SK-N-SH treated with all-trans-retinoic acid at 6 μM for 48 hours (cell line): ENCODE measurements at regions not wholly inside any gene's neighbourhood (a gene's known extent, or its start where the extent isn't known, plus 50 kb on each side); places are given as distances from the start of the nearest gene placed in this dataset.

Experiments used
- ARNTL ChIP-seq: fragments of 450-650 bp; formaldehyde crosslinking; IDR thresholded peaks from 2 replicates; pipeline ENCODE4 v1.5.0; 2020; ENCODE audit warnings: low read depth, mild to moderate bottlenecking, moderate library complexity, borderline replicate concordance
- CREB5 ChIP-seq: fragments of 250-450 bp; sonication (Bioruptor Pico); IDR thresholded peaks from 2 replicates; pipeline ENCODE4 v1.5.1; 2020; ENCODE audit warnings: low read depth, mild to moderate bottlenecking, moderate library complexity
- CSRNP3 ChIP-seq: fragments of 250-450 bp; sonication (Bioruptor Pico); IDR thresholded peaks from 2 replicates; pipeline ENCODE4 v1.5.1; 2021; ENCODE audit warnings: mild to moderate bottlenecking, moderate library complexity
- ESRRG ChIP-seq: fragments of 250-450 bp; sonication (Bioruptor Pico); IDR thresholded peaks from 2 replicates; pipeline ENCODE4 v1.6.1; 2021; ENCODE audit warnings: mild to moderate bottlenecking
- OSR1 ChIP-seq: fragments of 250-450 bp; sonication (Bioruptor Pico); IDR thresholded peaks from 2 replicates; pipeline ENCODE4 v1.8.0; 2022; ENCODE audit warnings: moderate library complexity, mild to moderate bottlenecking, inconsistent platforms
- PPARA ChIP-seq: fragments of 250-450 bp; sonication (Bioruptor Pico); IDR thresholded peaks from 2 replicates; pipeline ENCODE4 v1.5.0; 2020; ENCODE audit warnings: mild to moderate bottlenecking, borderline replicate concordance
- RARB ChIP-seq: fragments of 250-450 bp; sonication (Bioruptor Pico); IDR thresholded peaks from 2 replicates; pipeline ENCODE4 v1.8.0; 2021; ENCODE audit warnings: mild to moderate bottlenecking, moderate library complexity
- ZNF565 ChIP-seq: fragments of 450-650 bp; formaldehyde crosslinking; conservative IDR thresholded peaks from 2 replicates; pipeline ENCODE4 v1.5.0; 2020; ENCODE audit warnings: low read depth, mild to moderate bottlenecking, moderate library complexity

GRCh38 chr20:58141496-58141895, 87.0 kb downstream of the ANKRD60 start:
- TF ChIP-seq CREB5 (CRISPR knock-in tag): no peak
- TF ChIP-seq RARB (CRISPR knock-in tag): no peak
- no peak for TF ChIP-seq CSRNP3 (CRISPR knock-in tag)
- no peak for TF ChIP-seq ZNF565
- TF ChIP-seq ESRRG: no peak
- TF ChIP-seq OSR1: no peak
- no peak for TF ChIP-seq PPARA (CRISPR knock-in tag)
- TF ChIP-seq ARNTL: no peak
